CD14-positive monocyte (primary cell): ENCODE measurements at regions not wholly inside any gene's neighbourhood (a gene's known extent, or its start where the extent isn't known, plus 50 kb on each side); places are given as distances from the start of the nearest gene placed in this dataset.
"Not testable (repeated sequence)": the region's sequence is repeated elsewhere in the genome, so short reads cannot be mapped to it uniquely, and the experiment has no call there.

Experiments used
- DNase-seq, 3 donors: peaks; one replicate each; pipeline ENCODE4 v3.0.0-alpha.2; 2011 to 2022
- H2AFZ ChIP-seq: 2 replicates; pipeline ENCODE4 v1.6.0; 2012; ENCODE audit warnings: mild to moderate bottlenecking, low read depth, low read length, inconsistent platforms; ENCODE audit not compliant: insufficient read depth, poor library complexity, severe bottlenecking
- H3K27ac ChIP-seq, 2 donors: 1 replicate in 1 of 2; 2 replicates in 1 of 2; pipeline ENCODE4 v1.5.1; 2012 to 2013; ENCODE audit warnings: low read length in 2 of 2, control low read depth in 1 of 2, inconsistent platforms in 1 of 2, low read depth in 1 of 2, mild to moderate bottlenecking in 1 of 2
- H3K27me3 ChIP-seq, 2 donors: one replicate each; pipeline versions ENCODE4 v1.6.0 to v1.6.1; 2011 to 2013; ENCODE audit warnings: low read length in 2 of 2; ENCODE audit not compliant: control insufficient read depth in 2 of 2, insufficient read depth in 2 of 2
- H3K36me3 ChIP-seq, 2 donors: replicated peaks in 1 of 2; 1 replicate in 1 of 2; 2 replicates in 1 of 2; pipeline versions ENCODE4 v1.5.1 to v1.6.1; 2012 to 2013; ENCODE audit warnings: low read length in 2 of 2, control low read depth in 1 of 2, inconsistent platforms in 1 of 2, mild to moderate bottlenecking in 1 of 2; ENCODE audit not compliant: insufficient read depth in 2 of 2, control insufficient read depth in 1 of 2
- H3K4me1 ChIP-seq, 2 donors: 1 replicate in 1 of 2; 2 replicates in 1 of 2; pipeline versions ENCODE4 v1.5.1 to v1.6.1; 2012 to 2013; ENCODE audit warnings: low read length in 2 of 2, control low read depth in 1 of 2, inconsistent platforms in 1 of 2, mild to moderate bottlenecking in 1 of 2, moderate library complexity in 1 of 2; ENCODE audit not compliant: insufficient read depth in 2 of 2, control insufficient read depth in 1 of 2
- H3K4me2 ChIP-seq: replicated peaks from 2 replicates; pipeline ENCODE3; 2012; ENCODE audit warnings: low read length, moderate library complexity, mild to moderate bottlenecking; ENCODE audit not compliant: poor library complexity, severe bottlenecking; ENCODE audit errors: extremely low read depth
- H3K4me3 ChIP-seq, 3 experiments: fragments of 200-600 bp in 1 of 3; sonication (generic) in 1 of 3; replicated peaks in 1 of 3; 1 replicate in 2 of 3; 2 replicates in 1 of 3; pipeline ENCODE4 v1.5.1; 2011 to 2013; ENCODE audit warnings: low read length in 3 of 3, mild to moderate bottlenecking in 3 of 3, control low read depth in 2 of 3, low read depth in 2 of 3, inconsistent platforms in 1 of 3, moderate library complexity in 1 of 3
- H3K79me2 ChIP-seq: 2 replicates; pipeline ENCODE4 v1.6.0; 2012; ENCODE audit warnings: mild to moderate bottlenecking, control low read depth, inconsistent platforms, low read length, moderate library complexity; ENCODE audit not compliant: insufficient read depth
- H3K9ac ChIP-seq: 2 replicates; pipeline ENCODE4 v1.6.0; 2017; ENCODE audit warnings: low read length, mild to moderate bottlenecking; ENCODE audit not compliant: insufficient read depth, poor library complexity, severe bottlenecking
- H3K9me3 ChIP-seq, 2 donors: replicated peaks in 1 of 2; 1 replicate in 1 of 2; 2 replicates in 1 of 2; pipeline versions ENCODE4 v1.5.1 to v1.6.1; 2012 to 2013; ENCODE audit warnings: low read length in 2 of 2, control low read depth in 1 of 2; ENCODE audit not compliant: control insufficient read depth in 1 of 2, insufficient read depth in 1 of 2
- H4K20me1 ChIP-seq: 2 replicates; pipeline ENCODE4 v1.6.0; 2012; ENCODE audit warnings: mild to moderate bottlenecking, low read length, control low read depth, moderate library complexity; ENCODE audit not compliant: insufficient read depth
- H3K27ac Mint-ChIP-seq, 7 donors: one replicate each; pipeline ENCODE4 v1.8.0; 2020; ENCODE audit warnings: mild to moderate bottlenecking in 7 of 7, mixed read lengths in 7 of 7, moderate library complexity in 6 of 7, inconsistent platforms in 2 of 7
- H3K27me3 Mint-ChIP-seq, 3 donors: one replicate each; pipeline ENCODE4 v1.8.0; 2021 to 2022; ENCODE audit warnings: low read depth in 3 of 3, mild to moderate bottlenecking in 3 of 3, mixed read lengths in 3 of 3, moderate library complexity in 3 of 3, inconsistent platforms in 1 of 3
- H3K36me3 Mint-ChIP-seq, 2 donors: one replicate each; pipeline ENCODE4 v1.8.0; 2020; ENCODE audit warnings: mixed read lengths in 2 of 2, inconsistent platforms in 1 of 2, mild to moderate bottlenecking in 1 of 2
- H3K4me1 Mint-ChIP-seq: one replicate; pipeline ENCODE4 v1.8.0; 2020; ENCODE audit warnings: mild to moderate bottlenecking, mixed read lengths
- H3K4me3 Mint-ChIP-seq, 2 donors: one replicate each; pipeline ENCODE4 v1.8.0; 2020; ENCODE audit warnings: mild to moderate bottlenecking in 2 of 2, mixed read lengths in 2 of 2, moderate library complexity in 1 of 2
- H3K9me3 Mint-ChIP-seq, 7 donors: one replicate each; pipeline ENCODE4 v1.8.0; 2020 to 2022; ENCODE audit warnings: mixed read lengths in 7 of 7, mild to moderate bottlenecking in 6 of 7, moderate library complexity in 6 of 7, inconsistent platforms in 2 of 7
- WGBS: methylation state at CpG from one replicate; pipeline ENCODE4 v1.1.5; 2013; ENCODE audit warnings: missing lambda C conversion rate; ENCODE audit not compliant: insufficient coverage; 5-methylcytosine and 5-hydroxymethylcytosine counted together
- intact Hi-C, 2 donors: fragments of 100-400 bp; cut with micrococcal nuclease; formaldehyde crosslinking; loops; one replicate each; pipeline versions ENCODE4 v1.15.0 to v1.15.1; 2023
- TF ChIP-seq, protein P1 (sequence below): fragments of 200-600 bp; IDR thresholded peaks from one replicate; pipeline ENCODE4 v1.8.0; 2022; ENCODE audit warnings: antibody characterized with exemption, mild to moderate bottlenecking

DNA sequence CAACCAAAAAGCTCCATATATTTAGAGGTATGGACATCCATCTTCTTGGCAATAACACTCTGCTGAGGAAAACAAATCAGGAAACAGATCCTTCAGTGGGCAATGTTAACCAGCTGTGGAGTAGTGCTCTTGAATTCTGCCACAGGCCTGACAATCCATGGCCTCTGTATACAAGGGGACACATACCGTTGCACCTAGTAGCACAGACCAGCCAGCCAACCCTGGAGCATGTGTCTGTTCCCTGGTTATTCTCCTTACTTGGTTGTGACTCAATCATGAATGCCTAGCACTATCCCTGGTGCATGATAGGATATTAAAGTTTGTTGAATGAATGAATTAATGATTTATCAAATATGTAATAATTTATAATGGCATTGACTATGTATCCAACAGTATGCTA, 261.4 kb upstream of the MGAT5 start:
- peaks cover 0 to 8% (median 3%) of the 10 kb centered on the region in 7 donors for H3K9me3 Mint-ChIP-seq
- no peak for DNase-seq
- no peak overlapping the region for H2AFZ ChIP-seq
- TF ChIP-seq, protein P1, sequence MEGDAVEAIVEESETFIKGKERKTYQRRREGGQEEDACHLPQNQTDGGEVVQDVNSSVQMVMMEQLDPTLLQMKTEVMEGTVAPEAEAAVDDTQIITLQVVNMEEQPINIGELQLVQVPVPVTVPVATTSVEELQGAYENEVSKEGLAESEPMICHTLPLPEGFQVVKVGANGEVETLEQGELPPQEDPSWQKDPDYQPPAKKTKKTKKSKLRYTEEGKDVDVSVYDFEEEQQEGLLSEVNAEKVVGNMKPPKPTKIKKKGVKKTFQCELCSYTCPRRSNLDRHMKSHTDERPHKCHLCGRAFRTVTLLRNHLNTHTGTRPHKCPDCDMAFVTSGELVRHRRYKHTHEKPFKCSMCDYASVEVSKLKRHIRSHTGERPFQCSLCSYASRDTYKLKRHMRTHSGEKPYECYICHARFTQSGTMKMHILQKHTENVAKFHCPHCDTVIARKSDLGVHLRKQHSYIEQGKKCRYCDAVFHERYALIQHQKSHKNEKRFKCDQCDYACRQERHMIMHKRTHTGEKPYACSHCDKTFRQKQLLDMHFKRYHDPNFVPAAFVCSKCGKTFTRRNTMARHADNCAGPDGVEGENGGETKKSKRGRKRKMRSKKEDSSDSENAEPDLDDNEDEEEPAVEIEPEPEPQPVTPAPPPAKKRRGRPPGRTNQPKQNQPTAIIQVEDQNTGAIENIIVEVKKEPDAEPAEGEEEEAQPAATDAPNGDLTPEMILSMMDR, result no peak
- no peak overlapping the region for H3K4me2 ChIP-seq
- H3K27me3 Mint-ChIP-seq, result peaks cover 0 to 11% (median 2%) of the 10 kb centered on the region in 3 donors
- no peaks in the 10 kb centered on the region for H3K36me3 Mint-ChIP-seq
- no peaks in the 10 kb centered on the region for H3K36me3 ChIP-seq
- no peaks in the 10 kb centered on the region for H3K79me2 ChIP-seq
- no peaks in the 10 kb centered on the region for H3K4me1 ChIP-seq
- H4K20me1 ChIP-seq, result no peaks in the 10 kb centered on the region
- H3K27ac Mint-ChIP-seq, result no peak overlapping the region
- no peaks in the 10 kb centered on the region for H3K9me3 ChIP-seq
- H3K27ac ChIP-seq, result no peak overlapping the region
- peak overlapping the region in 1 of 2 donors; percentile 2 for H3K4me3 Mint-ChIP-seq
- H3K27me3 ChIP-seq, result no peaks in the 10 kb centered on the region
- no peak overlapping the region for H3K9ac ChIP-seq
- no peak overlapping the region for H3K4me3 ChIP-seq
- WGBS, result 100% methylated on average over 1 of the region's 1 CpG
- intact Hi-C loops, result no loop called here
- no peaks in the 10 kb centered on the region for H3K4me1 Mint-ChIP-seq

DNA sequence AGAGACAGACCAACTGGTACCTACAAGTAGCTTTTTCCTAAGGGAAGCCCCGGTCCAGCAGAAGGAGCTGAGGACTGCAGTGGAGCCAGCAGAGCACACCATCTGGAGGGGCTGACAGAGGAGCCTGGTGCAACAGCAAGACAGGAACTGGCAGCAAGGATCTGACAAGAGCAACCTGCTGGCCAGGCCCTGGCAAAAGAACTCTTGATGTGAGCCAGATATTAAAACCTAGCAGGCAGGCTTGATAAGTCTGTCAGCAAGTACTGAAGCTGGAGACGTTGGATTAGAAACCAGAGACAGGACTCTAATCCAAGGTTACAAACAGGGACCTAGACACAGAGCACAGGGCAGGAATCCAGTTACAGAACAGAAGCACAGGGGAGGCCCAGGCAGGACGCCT, 260.7 kb upstream of the MGAT5 start:
- Histone ChIP-seq H3K27me3 (no peaks in the 10 kb centered on the region), H3K9ac (no peak overlapping the region), H2AFZ (no peak overlapping the region), H3K27ac (no peak overlapping the region), H3K4me3 (no peak overlapping the region), H3K4me1 (no peaks in the 10 kb centered on the region), H3K79me2 (no peaks in the 10 kb centered on the region), H4K20me1 (no peaks in the 10 kb centered on the region), H3K4me2 (no peak overlapping the region), H3K9me3 (no peaks in the 10 kb centered on the region), H3K36me3 (no peaks in the 10 kb centered on the region)
- Mint-ChIP-seq H3K27ac (no peak overlapping the region), H3K27me3 (peaks cover 0 to 11% (median 2%) of the 10 kb centered on the region in 3 donors), H3K9me3 (peaks cover 0 to 8% (median 3%) of the 10 kb centered on the region in 7 donors), H3K4me3 (no peak overlapping the region), H3K36me3 (no peaks in the 10 kb centered on the region), H3K4me1 (no peaks in the 10 kb centered on the region)
- no peak for DNase-seq
- WGBS, result 78% methylated on average over 2 of the region's 3 CpGs
- intact Hi-C loops, result no loop called here
- TF ChIP-seq, protein P1, result no peak

DNA sequence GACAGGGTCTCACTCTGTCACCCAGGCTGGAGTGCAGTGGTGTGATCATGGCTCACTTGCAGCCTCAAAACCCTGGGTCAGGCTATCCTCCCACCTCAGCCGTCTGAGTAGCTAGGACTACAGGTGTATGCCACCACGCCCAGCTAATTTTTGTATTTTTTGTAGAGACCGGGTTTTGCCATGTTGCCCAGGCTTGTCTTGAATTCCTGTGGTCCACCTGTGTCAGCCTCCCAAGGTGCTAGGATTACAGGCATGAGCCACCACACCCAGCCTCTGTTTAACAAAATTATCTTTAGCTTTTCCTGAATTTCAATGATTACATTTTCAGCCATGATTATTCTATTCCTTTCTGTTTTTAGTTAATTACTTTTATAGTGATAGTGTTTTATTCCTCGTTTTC, 255.1 kb upstream of the MGAT5 start:
- H3K4me3 Mint-ChIP-seq, DNase-seq, H3K4me1 ChIP-seq, H3K27ac Mint-ChIP-seq, H3K79me2 ChIP-seq, H3K27ac ChIP-seq, H2AFZ ChIP-seq, H3K9ac ChIP-seq, H3K36me3 ChIP-seq, H3K27me3 ChIP-seq, intact Hi-C loops, H3K4me3 ChIP-seq, H3K4me1 Mint-ChIP-seq, H3K9me3 ChIP-seq, H3K36me3 Mint-ChIP-seq, H4K20me1 ChIP-seq, H3K4me2 ChIP-seq: not testable (repeated sequence)
- Mint-ChIP-seq H3K27me3 (peaks cover 4 to 13% (median 8%) of the 10 kb centered on the region in 3 donors), H3K9me3 (peaks cover 0 to 12% (median 0%) of the 10 kb centered on the region in 7 donors)
- WGBS, result no CpG with 5 or more reads among the region's 4 CpGs
